ENCODE measurements at regions not wholly inside any gene's neighbourhood (a gene's known extent, or its start where the extent isn't known, plus 50 kb on each side); places are given as distances from the start of the nearest gene placed in this dataset.
"Not testable (repeated sequence)": the region's sequence is repeated elsewhere in the genome, so short reads cannot be mapped to it uniquely, and the experiment has no call there.

DNA sequence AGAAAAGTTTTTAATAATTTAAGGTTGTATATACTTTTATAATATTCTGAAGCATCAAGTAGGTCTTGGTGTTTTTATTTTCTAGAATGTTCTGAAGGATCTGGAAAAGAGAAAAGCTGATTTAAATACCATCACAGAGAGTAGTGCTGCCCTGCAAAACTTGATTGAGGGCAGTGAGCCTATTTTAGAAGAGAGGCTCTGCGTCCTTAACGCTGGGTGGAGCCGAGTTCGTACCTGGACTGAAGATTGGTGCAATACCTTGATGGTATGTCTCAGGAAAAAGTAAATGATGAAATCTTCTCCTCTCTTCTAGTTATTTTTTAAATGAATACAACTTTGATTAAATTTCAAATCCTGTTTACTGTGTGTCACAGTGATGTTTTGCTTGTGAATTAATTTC, 225.7 kb downstream of the UTRN start:
- Mint-ChIP-seq H3K9me3 (ENCODE audit: unreplicated experiment) (peaks cover 3% of the 10 kb centered on the region), H3K27ac (ENCODE audit: unreplicated experiment) (no peak overlapping the region), H3K27me3 (ENCODE audit: unreplicated experiment) (peaks cover 2% of the 10 kb centered on the region), H3K4me3 (ENCODE audit: unreplicated experiment) (no peak overlapping the region), H3K4me1 (ENCODE audit: unreplicated experiment) (no peaks in the 10 kb centered on the region), H3K36me3 (ENCODE audit: low read depth, unreplicated experiment) (peaks cover 35% of the 10 kb centered on the region)
- no peak for DNase-seq (ENCODE audit: low spot score)
- TF ChIP-seq, protein P1, sequence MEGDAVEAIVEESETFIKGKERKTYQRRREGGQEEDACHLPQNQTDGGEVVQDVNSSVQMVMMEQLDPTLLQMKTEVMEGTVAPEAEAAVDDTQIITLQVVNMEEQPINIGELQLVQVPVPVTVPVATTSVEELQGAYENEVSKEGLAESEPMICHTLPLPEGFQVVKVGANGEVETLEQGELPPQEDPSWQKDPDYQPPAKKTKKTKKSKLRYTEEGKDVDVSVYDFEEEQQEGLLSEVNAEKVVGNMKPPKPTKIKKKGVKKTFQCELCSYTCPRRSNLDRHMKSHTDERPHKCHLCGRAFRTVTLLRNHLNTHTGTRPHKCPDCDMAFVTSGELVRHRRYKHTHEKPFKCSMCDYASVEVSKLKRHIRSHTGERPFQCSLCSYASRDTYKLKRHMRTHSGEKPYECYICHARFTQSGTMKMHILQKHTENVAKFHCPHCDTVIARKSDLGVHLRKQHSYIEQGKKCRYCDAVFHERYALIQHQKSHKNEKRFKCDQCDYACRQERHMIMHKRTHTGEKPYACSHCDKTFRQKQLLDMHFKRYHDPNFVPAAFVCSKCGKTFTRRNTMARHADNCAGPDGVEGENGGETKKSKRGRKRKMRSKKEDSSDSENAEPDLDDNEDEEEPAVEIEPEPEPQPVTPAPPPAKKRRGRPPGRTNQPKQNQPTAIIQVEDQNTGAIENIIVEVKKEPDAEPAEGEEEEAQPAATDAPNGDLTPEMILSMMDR (IDR thresholded peaks at IDR 0.05; ENCODE audit: unreplicated experiment) = no peak

DNA sequence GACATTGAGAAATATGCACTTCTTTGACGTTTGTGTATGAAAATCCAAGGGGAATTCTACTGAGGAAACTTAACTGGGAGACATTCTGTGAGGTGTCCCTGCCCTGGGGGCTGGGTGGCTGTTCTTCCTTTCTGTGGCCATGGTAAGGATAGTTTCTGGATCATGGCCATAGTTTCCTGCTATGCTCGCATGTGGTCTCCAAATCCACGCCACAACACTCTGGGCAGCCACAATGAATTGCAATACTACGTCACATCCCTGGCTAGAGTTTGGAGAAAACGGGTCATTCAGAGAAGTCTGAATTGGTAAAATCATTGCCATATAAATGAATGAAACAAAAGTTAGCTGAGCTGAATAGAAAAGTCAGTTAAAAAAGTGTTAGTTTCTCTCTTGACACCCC, 230.6 kb downstream of the UTRN start:
- H3K9me3 Mint-ChIP-seq (ENCODE audit: unreplicated experiment) = no peaks in the 10 kb centered on the region
- no peak overlapping the region for H3K27ac Mint-ChIP-seq (ENCODE audit: unreplicated experiment)
- H3K36me3 Mint-ChIP-seq (ENCODE audit: low read depth, unreplicated experiment) = peaks cover 17% of the 10 kb centered on the region
- no peaks in the 10 kb centered on the region for H3K4me1 Mint-ChIP-seq (ENCODE audit: unreplicated experiment)
- no peak overlapping the region for H3K4me3 Mint-ChIP-seq (ENCODE audit: unreplicated experiment)
- no peaks in the 10 kb centered on the region for H3K27me3 Mint-ChIP-seq (ENCODE audit: unreplicated experiment)
- TF ChIP-seq, protein P1 (IDR thresholded peaks at IDR 0.05; ENCODE audit: unreplicated experiment) = no peak
- DNase-seq (ENCODE audit: low spot score) = no peak

DNA sequence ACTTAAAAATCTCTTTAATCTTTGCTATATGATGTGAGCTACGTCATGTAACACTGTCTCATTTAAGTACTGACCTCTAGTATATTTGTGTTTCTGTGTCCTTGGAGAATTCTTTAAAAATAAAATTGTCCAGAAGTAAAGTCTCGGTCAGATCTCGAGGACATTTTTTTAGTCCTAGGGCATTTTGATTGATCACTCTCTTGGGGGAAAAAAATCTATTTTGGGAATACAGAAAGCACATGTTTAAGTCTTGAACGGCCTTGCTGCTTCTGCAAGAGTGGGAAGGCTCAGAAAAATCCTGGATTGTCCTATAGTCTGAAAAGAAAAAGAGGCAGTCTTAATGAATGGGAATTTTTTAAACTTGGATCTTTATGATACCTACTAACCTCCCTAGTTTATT, 234.3 kb downstream of the UTRN start:
- Mint-ChIP-seq H3K9me3 (ENCODE audit: unreplicated experiment) (no peaks in the 10 kb centered on the region), H3K36me3 (ENCODE audit: low read depth, unreplicated experiment) (peaks cover 20% of the 10 kb centered on the region), H3K4me3 (ENCODE audit: unreplicated experiment) (no peak overlapping the region), H3K27me3 (ENCODE audit: unreplicated experiment) (no peaks in the 10 kb centered on the region), H3K27ac (ENCODE audit: unreplicated experiment) (no peak overlapping the region), H3K4me1 (ENCODE audit: unreplicated experiment) (no peaks in the 10 kb centered on the region)
- TF ChIP-seq, protein P1 (IDR thresholded peaks at IDR 0.05; ENCODE audit: unreplicated experiment) = no peak
- DNase-seq (ENCODE audit: low spot score) = no peak

DNA sequence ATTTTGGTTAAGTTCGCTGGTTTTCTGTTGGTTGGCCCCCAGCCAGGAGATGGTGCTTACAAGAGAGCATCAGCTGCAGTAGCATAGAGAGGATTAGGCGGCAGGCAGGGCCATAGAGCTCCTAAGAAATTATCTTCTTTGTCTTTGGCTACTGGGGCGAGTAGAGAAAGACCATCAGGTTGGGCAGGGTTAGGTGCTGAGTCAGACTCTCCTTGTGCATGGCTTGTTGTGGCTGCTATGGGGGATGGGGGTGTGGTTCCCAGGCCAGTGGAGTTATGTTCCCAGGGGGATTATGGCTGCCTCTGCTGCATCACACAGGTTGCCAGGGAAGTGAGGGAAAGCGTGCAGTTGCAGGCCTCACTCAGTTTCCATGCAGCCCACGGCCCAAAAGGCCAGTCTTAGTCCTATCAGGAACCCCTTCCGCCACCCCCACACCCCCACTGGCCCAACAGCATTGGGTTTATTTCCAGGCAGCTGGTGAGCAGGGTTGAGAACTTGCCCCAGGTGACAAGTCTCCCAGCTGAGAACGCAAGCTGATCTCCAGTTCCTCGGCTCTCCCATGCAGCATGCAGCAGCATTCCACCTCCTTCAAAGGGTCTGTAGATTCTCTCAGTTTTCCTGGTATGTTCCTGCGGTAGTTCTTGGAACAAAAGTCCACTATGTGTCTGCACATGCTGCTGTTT, 243.7 kb downstream of the UTRN start:
- no peak for DNase-seq (ENCODE audit: low spot score)
- peaks cover 30% of the 10 kb centered on the region for H3K36me3 Mint-ChIP-seq (ENCODE audit: low read depth, unreplicated experiment)
- peaks cover 3% of the 10 kb centered on the region for H3K4me1 Mint-ChIP-seq (ENCODE audit: unreplicated experiment)
- no peak overlapping the region for H3K4me3 Mint-ChIP-seq (ENCODE audit: unreplicated experiment)
- TF ChIP-seq, protein P1 (IDR thresholded peaks at IDR 0.05; ENCODE audit: unreplicated experiment) = no peak
- H3K27ac Mint-ChIP-seq (ENCODE audit: unreplicated experiment) = no peak overlapping the region
- H3K27me3 Mint-ChIP-seq (ENCODE audit: unreplicated experiment) = no peaks in the 10 kb centered on the region
- H3K9me3 Mint-ChIP-seq (ENCODE audit: unreplicated experiment) = no peaks in the 10 kb centered on the region

DNA sequence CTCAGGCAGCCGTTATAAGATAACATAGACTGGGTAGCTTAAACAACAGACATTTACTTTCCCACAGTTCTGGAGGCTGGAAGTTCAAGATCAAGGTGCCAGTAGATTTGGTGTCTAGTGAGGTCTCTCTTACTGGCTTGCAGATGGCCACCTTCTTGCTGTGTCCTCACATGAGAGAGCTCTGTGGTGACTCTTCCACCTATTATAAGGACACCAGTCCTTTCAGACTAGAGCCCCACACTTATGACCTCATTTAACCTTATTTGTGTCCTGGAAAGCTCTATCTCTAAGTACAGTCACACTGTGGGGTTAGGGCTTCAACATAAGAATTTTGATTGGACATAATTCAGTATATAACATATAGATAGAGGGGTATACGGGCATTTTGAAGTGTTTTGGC, 245.0 kb downstream of the UTRN start:
- TF ChIP-seq, protein P1 (IDR thresholded peaks at IDR 0.05; ENCODE audit: unreplicated experiment) = no peak
- no peaks in the 10 kb centered on the region for H3K27me3 Mint-ChIP-seq (ENCODE audit: unreplicated experiment)
- no peaks in the 10 kb centered on the region for H3K9me3 Mint-ChIP-seq (ENCODE audit: unreplicated experiment)
- H3K4me3 Mint-ChIP-seq (ENCODE audit: unreplicated experiment) = no peak overlapping the region
- peaks cover 32% of the 10 kb centered on the region for H3K36me3 Mint-ChIP-seq (ENCODE audit: low read depth, unreplicated experiment)
- H3K27ac Mint-ChIP-seq (ENCODE audit: unreplicated experiment) = no peak overlapping the region
- DNase-seq (ENCODE audit: low spot score) = no peak
- peaks cover 3% of the 10 kb centered on the region for H3K4me1 Mint-ChIP-seq (ENCODE audit: unreplicated experiment)

DNA sequence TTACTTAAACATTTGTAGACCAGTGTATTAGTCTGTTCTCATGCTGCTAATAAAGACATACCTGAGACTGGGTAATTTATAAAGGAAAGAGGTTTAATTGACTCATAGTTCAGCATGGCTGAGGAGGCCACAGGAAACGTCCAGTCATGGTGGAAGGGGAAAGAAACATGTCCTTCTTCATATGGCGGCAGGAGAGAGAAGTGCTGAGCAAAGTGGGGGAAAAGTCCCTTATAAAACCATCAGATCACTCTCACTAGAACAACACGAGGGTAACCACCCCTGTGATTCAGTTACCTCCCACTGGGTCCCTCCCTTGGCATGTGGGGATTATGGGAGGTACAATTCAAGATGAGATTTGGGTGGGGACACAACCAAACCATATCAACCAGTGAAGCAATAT, 247.1 kb downstream of the UTRN start:
- H3K36me3 Mint-ChIP-seq (ENCODE audit: low read depth, unreplicated experiment) = peaks cover 32% of the 10 kb centered on the region
- not testable (repeated sequence) for H3K27me3 Mint-ChIP-seq (ENCODE audit: unreplicated experiment); H3K4me3 Mint-ChIP-seq (ENCODE audit: unreplicated experiment); H3K27ac Mint-ChIP-seq (ENCODE audit: unreplicated experiment); H3K9me3 Mint-ChIP-seq (ENCODE audit: unreplicated experiment); DNase-seq (ENCODE audit: low spot score); H3K4me1 Mint-ChIP-seq (ENCODE audit: unreplicated experiment)

Data from endothelial cell (in vitro differentiated cells).